ENCODE measurements at regions not wholly inside any gene's neighbourhood (a gene's known extent, or its start where the extent isn't known, plus 50 kb on each side); places are given as distances from the start of the nearest gene placed in this dataset.

DNA sequence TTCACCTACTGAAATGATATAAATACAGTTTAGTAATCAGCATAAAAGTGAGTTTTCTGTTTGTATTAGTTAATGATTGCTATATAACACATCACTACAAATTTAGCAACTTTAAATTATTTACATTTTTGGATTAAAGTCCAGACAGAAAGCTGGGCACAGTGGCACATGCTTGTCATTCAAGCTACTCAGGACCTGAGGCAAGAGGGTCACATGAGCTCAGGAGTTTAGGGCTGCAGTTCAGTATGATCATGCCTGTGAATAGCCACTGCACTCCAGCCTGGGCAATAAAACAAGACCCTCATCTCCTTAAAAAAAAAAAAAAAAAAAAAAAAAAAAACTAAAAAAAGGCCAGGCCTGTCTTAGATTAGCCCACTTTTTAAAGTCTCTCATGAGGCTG lies 273.6 kb upstream of the CTNND2 start:
- TF ChIP-seq, protein P1, sequence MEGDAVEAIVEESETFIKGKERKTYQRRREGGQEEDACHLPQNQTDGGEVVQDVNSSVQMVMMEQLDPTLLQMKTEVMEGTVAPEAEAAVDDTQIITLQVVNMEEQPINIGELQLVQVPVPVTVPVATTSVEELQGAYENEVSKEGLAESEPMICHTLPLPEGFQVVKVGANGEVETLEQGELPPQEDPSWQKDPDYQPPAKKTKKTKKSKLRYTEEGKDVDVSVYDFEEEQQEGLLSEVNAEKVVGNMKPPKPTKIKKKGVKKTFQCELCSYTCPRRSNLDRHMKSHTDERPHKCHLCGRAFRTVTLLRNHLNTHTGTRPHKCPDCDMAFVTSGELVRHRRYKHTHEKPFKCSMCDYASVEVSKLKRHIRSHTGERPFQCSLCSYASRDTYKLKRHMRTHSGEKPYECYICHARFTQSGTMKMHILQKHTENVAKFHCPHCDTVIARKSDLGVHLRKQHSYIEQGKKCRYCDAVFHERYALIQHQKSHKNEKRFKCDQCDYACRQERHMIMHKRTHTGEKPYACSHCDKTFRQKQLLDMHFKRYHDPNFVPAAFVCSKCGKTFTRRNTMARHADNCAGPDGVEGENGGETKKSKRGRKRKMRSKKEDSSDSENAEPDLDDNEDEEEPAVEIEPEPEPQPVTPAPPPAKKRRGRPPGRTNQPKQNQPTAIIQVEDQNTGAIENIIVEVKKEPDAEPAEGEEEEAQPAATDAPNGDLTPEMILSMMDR (IDR thresholded peaks at IDR 0.05): no peak
- no peak for TF ChIP-seq POLR2A (IDR thresholded peaks at IDR 0.05)

Measured in sigmoid colon (tissue), 3 donors.